ENCODE measurements at regions not wholly inside any gene's neighbourhood (a gene's known extent, or its start where the extent isn't known, plus 50 kb on each side); places are given as distances from the start of the nearest gene placed in this dataset.

DNA sequence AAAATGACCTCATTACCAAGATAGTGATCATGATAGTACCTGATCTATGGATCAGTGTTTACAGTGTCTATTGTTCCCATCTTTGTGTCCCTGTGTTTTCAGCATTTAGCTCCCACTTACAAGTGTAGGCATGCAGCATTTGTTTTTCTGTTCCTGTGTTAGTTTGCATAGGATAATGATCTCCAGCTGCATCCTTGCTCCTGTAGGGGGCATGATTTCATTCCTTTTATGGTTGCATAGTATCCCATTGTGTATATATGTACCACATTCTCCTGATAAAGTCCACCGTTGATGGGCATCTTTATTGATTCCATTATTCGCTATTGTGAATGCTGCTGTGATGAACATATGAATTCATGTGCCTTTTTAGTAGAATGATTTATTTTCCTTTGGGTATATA, 215.4 kb upstream of the NAV3 start:
- H3K4me3 ChIP-seq (ENCODE audit: low read depth, low read length) = no peak overlapping the region
- POLR2A ChIA-PET = interaction anchor here (0.6 kb wide), 1 partner anchor 84 kb away, joined by 3 read pairs; no protein-coding TSS in a partner anchor
- H3K27ac ChIP-seq (ENCODE audit: extremely low read depth, low read depth, low read length) = no peak overlapping the region
- TF ChIP-seq ZNF654 (tag by site-specific recombination; IDR thresholded peaks at IDR 0.05; ENCODE audit: low read depth) = 0 out of 2 replicates have a peak, but pooled peaks have one; percentile 6
- TF ChIP-seq SP7 (tag by site-specific recombination; IDR thresholded peaks at IDR 0.05) = no peak
- TF ChIP-seq, protein P1, sequence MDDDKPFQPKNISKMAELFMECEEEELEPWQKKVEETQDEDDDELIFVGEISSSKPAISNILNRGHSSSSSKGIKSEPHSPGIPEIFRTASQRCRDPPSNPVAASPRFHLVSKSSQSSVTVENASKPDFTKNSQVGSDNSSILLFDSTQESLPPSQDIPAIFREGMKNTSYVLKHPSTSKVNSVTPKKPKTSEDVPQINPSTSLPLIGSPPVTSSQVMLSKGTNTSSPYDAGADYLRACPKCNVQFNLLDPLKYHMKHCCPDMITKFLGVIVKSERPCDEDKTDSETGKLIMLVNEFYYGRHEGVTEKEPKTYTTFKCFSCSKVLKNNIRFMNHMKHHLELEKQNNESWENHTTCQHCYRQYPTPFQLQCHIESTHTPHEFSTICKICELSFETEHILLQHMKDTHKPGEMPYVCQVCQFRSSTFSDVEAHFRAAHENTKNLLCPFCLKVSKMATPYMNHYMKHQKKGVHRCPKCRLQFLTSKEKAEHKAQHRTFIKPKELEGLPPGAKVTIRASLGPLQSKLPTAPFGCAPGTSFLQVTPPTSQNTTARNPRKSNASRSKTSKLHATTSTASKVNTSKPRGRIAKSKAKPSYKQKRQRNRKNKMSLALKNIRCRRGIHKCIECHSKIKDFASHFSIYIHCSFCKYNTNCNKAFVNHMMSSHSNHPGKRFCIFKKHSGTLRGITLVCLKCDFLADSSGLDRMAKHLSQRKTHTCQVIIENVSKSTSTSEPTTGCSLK (tag by site-specific recombination; IDR thresholded peaks at IDR 0.05) = no peak
- no peaks in the 10 kb centered on the region for H3K9me3 ChIP-seq (ENCODE audit: control insufficient read depth, insufficient read depth, low read depth, low read length)
- no peaks in the 10 kb centered on the region for H3K4me1 ChIP-seq (ENCODE audit: control insufficient read depth, insufficient read depth, low read length)
- CTCF ChIA-PET = interaction anchor here (0.6 to 1.1 kb wide), 4 partner anchors 11 to 330 kb away, joined by 3 to 4 read pairs (median 3); no protein-coding TSS in a partner anchor
- no peaks in the 10 kb centered on the region for H3K36me3 ChIP-seq (ENCODE audit: control insufficient read depth in 2 of 2, insufficient read depth in 1 of 2, low read length in 2 of 2)

DNA sequence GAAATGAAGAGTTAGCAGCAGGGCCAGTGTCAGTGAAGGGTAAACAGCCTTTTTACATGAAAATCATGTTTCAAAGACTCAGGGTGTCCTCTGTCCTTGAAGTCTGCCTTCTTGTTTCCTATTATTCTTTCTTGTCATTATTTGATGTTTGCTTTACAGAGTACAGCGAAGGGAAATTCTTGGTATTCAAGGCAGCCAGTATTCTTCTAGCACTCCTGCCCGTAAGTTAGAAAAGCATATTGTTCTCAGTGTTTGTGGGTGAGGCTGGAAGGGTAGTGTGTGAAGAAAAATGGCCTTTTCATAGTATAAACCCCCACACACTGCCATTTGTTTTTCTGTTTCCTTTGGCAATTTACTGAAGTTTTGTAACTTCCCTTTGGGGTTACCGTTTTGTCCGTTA, 217.3 kb upstream of the NAV3 start:
- Histone ChIP-seq H3K9me3 (ENCODE audit: control insufficient read depth, insufficient read depth, low read depth, low read length) (no peaks in the 10 kb centered on the region), H3K4me3 (ENCODE audit: low read depth, low read length) (no peak overlapping the region), H3K4me1 (ENCODE audit: control insufficient read depth, insufficient read depth, low read length) (no peaks in the 10 kb centered on the region; the same call in 1 of the 2 replicates), H3K36me3 (ENCODE audit: control insufficient read depth in 2 of 2, insufficient read depth in 1 of 2, low read length in 2 of 2) (no peaks in the 10 kb centered on the region), H3K27ac (ENCODE audit: extremely low read depth, low read depth, low read length) (no peak overlapping the region)
- POLR2A ChIA-PET = no interaction called here
- CTCF ChIA-PET = no interaction called here
- TF ChIP-seq, protein P2, sequence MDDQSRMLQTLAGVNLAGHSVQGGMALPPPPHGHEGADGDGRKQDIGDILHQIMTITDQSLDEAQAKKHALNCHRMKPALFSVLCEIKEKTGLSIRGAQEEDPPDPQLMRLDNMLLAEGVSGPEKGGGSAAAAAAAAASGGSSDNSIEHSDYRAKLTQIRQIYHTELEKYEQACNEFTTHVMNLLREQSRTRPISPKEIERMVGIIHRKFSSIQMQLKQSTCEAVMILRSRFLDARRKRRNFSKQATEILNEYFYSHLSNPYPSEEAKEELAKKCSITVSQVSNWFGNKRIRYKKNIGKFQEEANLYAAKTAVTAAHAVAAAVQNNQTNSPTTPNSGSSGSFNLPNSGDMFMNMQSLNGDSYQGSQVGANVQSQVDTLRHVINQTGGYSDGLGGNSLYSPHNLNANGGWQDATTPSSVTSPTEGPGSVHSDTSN (CRISPR knock-in tag; IDR thresholded peaks at IDR 0.05) = no peak
- TF ChIP-seq, protein P3, sequence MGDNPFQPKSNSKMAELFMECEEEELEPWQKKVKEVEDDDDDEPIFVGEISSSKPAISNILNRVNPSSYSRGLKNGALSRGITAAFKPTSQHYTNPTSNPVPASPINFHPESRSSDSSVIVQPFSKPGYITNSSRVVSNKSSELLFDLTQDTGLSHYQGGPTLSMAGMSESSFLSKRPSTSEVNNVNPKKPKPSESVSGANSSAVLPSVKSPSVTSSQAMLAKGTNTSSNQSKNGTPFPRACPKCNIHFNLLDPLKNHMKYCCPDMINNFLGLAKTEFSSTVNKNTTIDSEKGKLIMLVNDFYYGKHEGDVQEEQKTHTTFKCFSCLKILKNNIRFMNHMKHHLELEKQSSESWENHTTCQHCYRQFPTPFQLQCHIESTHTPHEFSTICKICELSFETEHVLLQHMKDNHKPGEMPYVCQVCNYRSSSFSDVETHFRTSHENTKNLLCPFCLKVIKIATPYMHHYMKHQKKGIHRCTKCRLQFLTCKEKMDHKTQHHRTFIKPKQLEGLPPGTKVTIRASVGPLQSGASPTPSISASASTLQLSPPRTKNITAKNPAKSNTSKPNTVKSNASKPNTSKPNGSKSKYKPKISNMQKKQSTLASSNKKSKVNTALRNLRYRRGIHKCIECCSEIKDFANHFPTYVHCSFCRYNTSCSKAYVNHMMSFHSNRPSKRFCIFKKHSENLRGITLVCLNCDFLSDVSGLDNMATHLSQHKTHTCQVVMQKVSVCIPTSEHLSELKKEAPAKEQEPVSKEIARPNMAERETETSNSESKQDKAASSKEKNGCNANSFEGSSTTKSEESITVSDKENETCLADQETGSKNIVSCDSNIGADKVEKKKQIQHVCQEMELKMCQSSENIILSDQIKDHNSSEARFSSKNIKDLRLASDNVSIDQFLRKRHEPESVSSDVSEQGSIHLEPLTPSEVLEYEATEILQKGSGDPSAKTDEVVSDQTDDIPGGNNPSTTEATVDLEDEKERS (tag by site-specific recombination; IDR thresholded peaks at IDR 0.05) = no peak
- TF ChIP-seq, protein P4, sequence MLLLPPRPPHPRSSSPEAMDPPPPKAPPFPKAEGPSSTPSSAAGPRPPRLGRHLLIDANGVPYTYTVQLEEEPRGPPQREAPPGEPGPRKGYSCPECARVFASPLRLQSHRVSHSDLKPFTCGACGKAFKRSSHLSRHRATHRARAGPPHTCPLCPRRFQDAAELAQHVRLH (tag by site-specific recombination; IDR thresholded peaks at IDR 0.05) = no peak
- TF ChIP-seq ZNF157 (tag by site-specific recombination; IDR thresholded peaks at IDR 0.05) (no peak), BCL11B (tag by site-specific recombination; IDR thresholded peaks at IDR 0.05; ENCODE audit: low read depth) (no peak), TCF7L2 (IDR thresholded peaks at IDR 0.05; ENCODE audit: borderline replicate concordance, low read depth, low read length) (no peak), ZNF2 (tag by site-specific recombination; IDR thresholded peaks at IDR 0.05) (no peak), ZNF664 (tag by site-specific recombination; IDR thresholded peaks at IDR 0.05) (no peak), ZFP37 (tag by site-specific recombination; IDR thresholded peaks at IDR 0.05) (no peak), SCRT1 (tag by site-specific recombination; IDR thresholded peaks at IDR 0.05; ENCODE audit: borderline replicate concordance) (no peak), ZNF423 (tag by site-specific recombination; IDR thresholded peaks at IDR 0.05) (no peak)
- TF ChIP-seq, protein P5, sequence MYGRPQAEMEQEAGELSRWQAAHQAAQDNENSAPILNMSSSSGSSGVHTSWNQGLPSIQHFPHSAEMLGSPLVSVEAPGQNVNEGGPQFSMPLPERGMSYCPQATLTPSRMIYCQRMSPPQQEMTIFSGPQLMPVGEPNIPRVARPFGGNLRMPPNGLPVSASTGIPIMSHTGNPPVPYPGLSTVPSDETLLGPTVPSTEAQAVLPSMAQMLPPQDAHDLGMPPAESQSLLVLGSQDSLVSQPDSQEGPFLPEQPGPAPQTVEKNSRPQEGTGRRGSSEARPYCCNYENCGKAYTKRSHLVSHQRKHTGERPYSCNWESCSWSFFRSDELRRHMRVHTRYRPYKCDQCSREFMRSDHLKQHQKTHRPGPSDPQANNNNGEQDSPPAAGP (tag by site-specific recombination; IDR thresholded peaks at IDR 0.05) = no peak

Measured in HEK293 (cell line).